Peyer's patch (tissue), 4 donors: ENCODE measurements at regions not wholly inside any gene's neighbourhood (a gene's known extent, or its start where the extent isn't known, plus 50 kb on each side); places are given as distances from the start of the nearest gene placed in this dataset.

Experiments
- CTCF ChIP-seq, 6 experiments: fragments of 450-650 bp in 4 of 6; fragments of 200-600 bp in 2 of 6; sonication (generic) in 1 of 6; IDR thresholded peaks; one replicate each; pipeline ENCODE4 v1.5.1; 2017 to 2019; ENCODE audit warnings: antibody characterized with exemption in 6 of 6, mild to moderate bottlenecking in 3 of 6, moderate library complexity in 1 of 6
- POLR2A ChIP-seq, 2 donors: fragments of 450-650 bp; IDR thresholded peaks; one replicate each; pipeline ENCODE4 v1.5.1; 2017; ENCODE audit warnings: antibody characterized with exemption in 2 of 2, mild to moderate bottlenecking in 2 of 2, moderate library complexity in 2 of 2

GRCh38 chr21:36542312-36543101 lies 62.6 kb upstream of the CLDN14 start:
- TF ChIP-seq CTCF (IDR thresholded peaks at IDR 0.05) (no peak), POLR2A (IDR thresholded peaks at IDR 0.05) (no peak)
